GM12874 (cell line): ENCODE measurements at regions not wholly inside any gene's neighbourhood (a gene's known extent, or its start where the extent isn't known, plus 50 kb on each side); places are given as distances from the start of the nearest gene placed in this dataset.

ENCODE experiments used
- TF ChIP-seq, protein P1 (sequence below): IDR thresholded peaks from 2 replicates; pipeline ENCODE4 v1.5.1; 2011; ENCODE audit warnings: low read depth, mild to moderate bottlenecking, control low read depth, low read length, moderate library complexity; ENCODE audit not compliant: insufficient read depth

- TF ChIP-seq, protein P1, sequence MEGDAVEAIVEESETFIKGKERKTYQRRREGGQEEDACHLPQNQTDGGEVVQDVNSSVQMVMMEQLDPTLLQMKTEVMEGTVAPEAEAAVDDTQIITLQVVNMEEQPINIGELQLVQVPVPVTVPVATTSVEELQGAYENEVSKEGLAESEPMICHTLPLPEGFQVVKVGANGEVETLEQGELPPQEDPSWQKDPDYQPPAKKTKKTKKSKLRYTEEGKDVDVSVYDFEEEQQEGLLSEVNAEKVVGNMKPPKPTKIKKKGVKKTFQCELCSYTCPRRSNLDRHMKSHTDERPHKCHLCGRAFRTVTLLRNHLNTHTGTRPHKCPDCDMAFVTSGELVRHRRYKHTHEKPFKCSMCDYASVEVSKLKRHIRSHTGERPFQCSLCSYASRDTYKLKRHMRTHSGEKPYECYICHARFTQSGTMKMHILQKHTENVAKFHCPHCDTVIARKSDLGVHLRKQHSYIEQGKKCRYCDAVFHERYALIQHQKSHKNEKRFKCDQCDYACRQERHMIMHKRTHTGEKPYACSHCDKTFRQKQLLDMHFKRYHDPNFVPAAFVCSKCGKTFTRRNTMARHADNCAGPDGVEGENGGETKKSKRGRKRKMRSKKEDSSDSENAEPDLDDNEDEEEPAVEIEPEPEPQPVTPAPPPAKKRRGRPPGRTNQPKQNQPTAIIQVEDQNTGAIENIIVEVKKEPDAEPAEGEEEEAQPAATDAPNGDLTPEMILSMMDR: no peak
Measured at GRCh38 chr18:46340716-46341115, 236.5 kb downstream of the HAUS1 start.

GRCh38 chr18:46341986-46342525 lies 237.9 kb downstream of the HAUS1 start:
- TF ChIP-seq, protein P1: no peak

DNA sequence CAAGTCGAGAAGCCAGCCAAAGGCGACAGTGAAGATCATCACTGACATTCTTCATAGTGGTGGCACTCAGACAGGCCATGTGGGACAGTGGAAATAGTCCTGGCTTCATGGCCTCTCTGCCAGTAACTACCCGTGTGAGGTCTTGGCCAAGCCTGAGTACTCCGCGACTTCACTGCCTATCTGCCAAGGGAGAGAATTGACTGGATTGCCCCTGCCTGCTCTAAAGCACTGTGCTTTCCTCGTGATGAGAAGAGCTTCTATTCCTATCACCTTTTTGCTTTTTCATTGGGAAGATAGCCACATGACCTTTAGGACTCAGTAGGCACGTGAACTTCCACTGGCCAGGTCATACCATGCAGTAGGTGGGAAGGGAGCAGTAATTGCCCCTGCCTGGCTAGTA lies 239.3 kb downstream of the HAUS1 start:
- TF ChIP-seq, protein P1: no peak

- TF ChIP-seq, protein P1: no peak
Measured at GRCh38 chr18:46343931-46344372, 239.8 kb downstream of the HAUS1 start.

GRCh38 chr18:46344416-46345180 lies 240.4 kb downstream of the HAUS1 start:
- TF ChIP-seq, protein P1: no peak

DNA sequence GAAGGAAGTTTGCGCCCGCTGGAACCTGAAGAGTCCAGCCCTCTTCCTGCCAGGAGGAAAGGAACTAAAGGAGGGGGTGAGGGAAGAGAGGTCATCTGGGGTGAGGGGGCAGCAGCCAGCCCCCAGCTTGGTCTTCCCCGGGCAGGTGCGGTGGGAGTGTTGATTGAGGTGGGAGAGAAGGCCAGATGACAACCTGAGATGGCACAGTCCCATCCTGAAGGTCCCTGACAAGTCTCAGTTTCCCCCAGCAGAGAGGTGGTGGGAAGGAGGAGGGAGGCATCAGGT lies 240.9 kb downstream of the HAUS1 start:
- TF ChIP-seq, protein P1: no peak

DNA sequence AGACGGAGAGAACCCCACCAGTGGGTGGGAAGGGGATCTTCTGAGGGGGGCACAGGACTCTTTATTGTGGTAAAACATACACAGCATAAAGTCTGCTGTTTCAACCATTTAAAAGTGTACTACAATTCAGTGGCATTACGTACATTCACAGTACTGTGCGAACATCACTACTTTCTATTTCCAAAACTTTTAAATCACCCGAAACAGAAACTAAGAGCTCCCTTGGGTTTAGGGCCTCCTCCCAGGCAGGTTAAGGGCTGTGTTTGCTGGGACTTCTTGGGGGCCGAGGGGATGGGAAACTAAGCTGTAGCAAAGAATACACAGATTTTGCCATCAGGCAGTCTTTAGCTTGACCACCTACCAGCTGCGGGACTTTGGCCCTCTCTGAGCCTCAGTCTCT lies 242.0 kb downstream of the HAUS1 start:
- TF ChIP-seq, protein P1: no peak
